GM21515 (cell line): ENCODE measurements at regions not wholly inside any gene's neighbourhood (a gene's known extent, or its start where the extent isn't known, plus 50 kb on each side); places are given as distances from the start of the nearest gene placed in this dataset.

ENCODE experiments used
- ATAC-seq: cut with Tn5 transposase; IDR thresholded peaks from one replicate; pipeline ENCODE4 v1.9.1; 2021; ENCODE audit not compliant: unreplicated experiment

- no peak for ATAC-seq
These were observed 346.9 kb upstream of the PODXL start for GRCh38 chr7:131903315-131903714.

- ATAC-seq: no peak
These were observed 344.4 kb upstream of the PODXL start for GRCh38 chr7:131900785-131901287.

- ATAC-seq: no peak
These were observed 343.0 kb upstream of the PODXL start for GRCh38 chr7:131899271-131900030.

GRCh38 chr7:131898418-131898817 lies 342.0 kb upstream of the PODXL start:
- ATAC-seq: no peak

- no peak for ATAC-seq
These were observed 341.4 kb upstream of the PODXL start for GRCh38 chr7:131897790-131898165.

GRCh38 chr7:131897016-131897789 lies 340.8 kb upstream of the PODXL start:
- no peak for ATAC-seq

- no peak for ATAC-seq
These were observed 339.9 kb upstream of the PODXL start for GRCh38 chr7:131896165-131896863.

- no peak for ATAC-seq
These were observed 339.2 kb upstream of the PODXL start for GRCh38 chr7:131895541-131896164.

GRCh38 chr7:131893631-131894340 lies 337.4 kb upstream of the PODXL start:
- ATAC-seq: no peak

- ATAC-seq: no peak
These were observed 333.7 kb upstream of the PODXL start for GRCh38 chr7:131890176-131890575.

- no peak for ATAC-seq
These were observed 333.2 kb upstream of the PODXL start for GRCh38 chr7:131889572-131890150.

GRCh38 chr7:131883769-131884168 lies 327.3 kb upstream of the PODXL start:
- ATAC-seq: no peak

- ATAC-seq: no peak
These were observed 326.8 kb upstream of the PODXL start for GRCh38 chr7:131883196-131883595.

GRCh38 chr7:131882321-131882720 lies 325.9 kb upstream of the PODXL start:
- no peak for ATAC-seq

GRCh38 chr7:131880078-131880477 lies 323.6 kb upstream of the PODXL start:
- no peak for ATAC-seq

- ATAC-seq: no peak
These were observed 323.0 kb upstream of the PODXL start for GRCh38 chr7:131879424-131879823.

GRCh38 chr7:131878777-131879176 lies 322.3 kb upstream of the PODXL start:
- ATAC-seq: no peak

- no peak for ATAC-seq
These were observed 317.2 kb upstream of the PODXL start for GRCh38 chr7:131873581-131873980.

GRCh38 chr7:131869986-131870385 lies 313.6 kb upstream of the PODXL start:
- ATAC-seq: no peak

- no peak for ATAC-seq
These were observed 312.9 kb upstream of the PODXL start for GRCh38 chr7:131869169-131869844.
